B cell (primary cell): ENCODE measurements at regions not wholly inside any gene's neighbourhood (a gene's known extent, or its start where the extent isn't known, plus 50 kb on each side); places are given as distances from the start of the nearest gene placed in this dataset.

ENCODE experiments used
- CTCF ChIP-seq: fragments of 200-600 bp; IDR thresholded peaks from one replicate; pipeline ENCODE4 v1.8.0; 2022; ENCODE audit warnings: antibody characterized with exemption, mild to moderate bottlenecking
- EZH2 ChIP-seq: IDR thresholded peaks from 2 replicates; pipeline ENCODE4 v1.6.1; 2012; ENCODE audit warnings: borderline replicate concordance, low read depth, mild to moderate bottlenecking, moderate library complexity, low read length; ENCODE audit not compliant: insufficient read depth, poor library complexity, severe bottlenecking

GRCh38 chr7:84477786-84478478 lies 283.3 kb upstream of the SEMA3A start:
- TF ChIP-seq CTCF (no peak), EZH2 (no peak)
